Osteoblast (primary cell): ENCODE measurements at regions not wholly inside any gene's neighbourhood (a gene's known extent, or its start where the extent isn't known, plus 50 kb on each side); places are given as distances from the start of the nearest gene placed in this dataset.

ENCODE experiments used
- DNase-seq: peaks from one replicate; pipeline ENCODE4 v3.0.0; 2011; ENCODE audit warnings: low spot score, mixed read lengths; ENCODE audit not compliant: insufficient read length; ENCODE audit errors: missing footprints
- H2AFZ ChIP-seq: 2 replicates; pipeline ENCODE4 v1.6.0; 2011; ENCODE audit warnings: mild to moderate bottlenecking, low read length
- H3K27ac ChIP-seq: 2 replicates; pipeline ENCODE4 v1.5.1; 2011; ENCODE audit warnings: mild to moderate bottlenecking, low read depth, low read length, moderate library complexity
- H3K27me3 ChIP-seq: 2 replicates; pipeline ENCODE4 v1.6.0; 2012; ENCODE audit warnings: mild to moderate bottlenecking, control low read depth, inconsistent platforms, low read length, moderate library complexity; ENCODE audit not compliant: insufficient read depth
- H3K36me3 ChIP-seq: 2 replicates; pipeline ENCODE4 v1.5.1; 2011; ENCODE audit warnings: mild to moderate bottlenecking, low read length, control low read depth, moderate library complexity; ENCODE audit not compliant: insufficient read depth
- H3K4me1 ChIP-seq: 2 replicates; pipeline ENCODE4 v1.5.1; 2011; ENCODE audit warnings: mild to moderate bottlenecking, low read length, control low read depth, moderate library complexity; ENCODE audit not compliant: insufficient read depth
- H3K4me2 ChIP-seq: 2 replicates; pipeline ENCODE4 v1.6.0; 2011; ENCODE audit warnings: mild to moderate bottlenecking, low read length; ENCODE audit not compliant: insufficient read depth
- H3K4me3 ChIP-seq: fragments of 200-600 bp; sonication (generic); 3 replicates; pipeline ENCODE4 v1.5.1; 2012; ENCODE audit warnings: mild to moderate bottlenecking, low read length, inconsistent platforms; ENCODE audit not compliant: insufficient read depth
- H3K79me2 ChIP-seq: 2 replicates; pipeline ENCODE4 v1.6.0; 2012; ENCODE audit warnings: mild to moderate bottlenecking, low read length, control low read depth, inconsistent platforms; ENCODE audit not compliant: insufficient read depth
- H3K9me3 ChIP-seq: 2 replicates; pipeline ENCODE4 v1.5.1; 2011; ENCODE audit warnings: low read depth, low read length, control low read depth
- H4K20me1 ChIP-seq: 2 replicates; pipeline ENCODE4 v1.6.0; 2012; ENCODE audit warnings: mild to moderate bottlenecking, low read length, control low read depth; ENCODE audit not compliant: insufficient read depth
- TF ChIP-seq, protein P1 (sequence below): IDR thresholded peaks from 2 replicates; pipeline ENCODE4 v1.5.1; 2011; ENCODE audit warnings: mild to moderate bottlenecking, low read depth, low read length, moderate library complexity; ENCODE audit errors: extremely low read depth

- H3K9me3 ChIP-seq: no peaks in the 10 kb centered on the region
- no peak overlapping the region for H2AFZ ChIP-seq
- H3K79me2 ChIP-seq: peaks cover 3% of the 10 kb centered on the region
- H3K4me3 ChIP-seq: no peak overlapping the region
- H3K4me2 ChIP-seq: no peak overlapping the region
- no peak for DNase-seq
- no peaks in the 10 kb centered on the region for H3K36me3 ChIP-seq
- no peaks in the 10 kb centered on the region for H3K27me3 ChIP-seq
- H3K4me1 ChIP-seq: no peaks in the 10 kb centered on the region
- TF ChIP-seq, protein P1, sequence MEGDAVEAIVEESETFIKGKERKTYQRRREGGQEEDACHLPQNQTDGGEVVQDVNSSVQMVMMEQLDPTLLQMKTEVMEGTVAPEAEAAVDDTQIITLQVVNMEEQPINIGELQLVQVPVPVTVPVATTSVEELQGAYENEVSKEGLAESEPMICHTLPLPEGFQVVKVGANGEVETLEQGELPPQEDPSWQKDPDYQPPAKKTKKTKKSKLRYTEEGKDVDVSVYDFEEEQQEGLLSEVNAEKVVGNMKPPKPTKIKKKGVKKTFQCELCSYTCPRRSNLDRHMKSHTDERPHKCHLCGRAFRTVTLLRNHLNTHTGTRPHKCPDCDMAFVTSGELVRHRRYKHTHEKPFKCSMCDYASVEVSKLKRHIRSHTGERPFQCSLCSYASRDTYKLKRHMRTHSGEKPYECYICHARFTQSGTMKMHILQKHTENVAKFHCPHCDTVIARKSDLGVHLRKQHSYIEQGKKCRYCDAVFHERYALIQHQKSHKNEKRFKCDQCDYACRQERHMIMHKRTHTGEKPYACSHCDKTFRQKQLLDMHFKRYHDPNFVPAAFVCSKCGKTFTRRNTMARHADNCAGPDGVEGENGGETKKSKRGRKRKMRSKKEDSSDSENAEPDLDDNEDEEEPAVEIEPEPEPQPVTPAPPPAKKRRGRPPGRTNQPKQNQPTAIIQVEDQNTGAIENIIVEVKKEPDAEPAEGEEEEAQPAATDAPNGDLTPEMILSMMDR: no peak
- peaks cover 4% of the 10 kb centered on the region for H4K20me1 ChIP-seq
- H3K27ac ChIP-seq: no peak overlapping the region
These were observed 77.0 kb downstream of the SLC25A47 start for GRCh38 chr14:100400115-100400514.

GRCh38 chr14:100401031-100401692 is 78.0 kb downstream of the SLC25A47 start:
- peaks cover 4% of the 10 kb centered on the region for H4K20me1 ChIP-seq

GRCh38 chr14:100401792-100402191 is 78.7 kb downstream of the SLC25A47 start:
- H3K4me3 ChIP-seq: no peak overlapping the region
- H3K9me3 ChIP-seq: no peaks in the 10 kb centered on the region
- H3K79me2 ChIP-seq: no peaks in the 10 kb centered on the region
- TF ChIP-seq, protein P1: no peak
- H3K27ac ChIP-seq: no peak overlapping the region
- H3K4me1 ChIP-seq: no peaks in the 10 kb centered on the region
- no peak overlapping the region for H2AFZ ChIP-seq
- no peak overlapping the region for H3K4me2 ChIP-seq
- H4K20me1 ChIP-seq: peaks cover 4% of the 10 kb centered on the region
- no peaks in the 10 kb centered on the region for H3K36me3 ChIP-seq
- H3K27me3 ChIP-seq: no peaks in the 10 kb centered on the region
- DNase-seq: no peak

More at GRCh38 chr14:100401031-100401692, 78.0 kb downstream of the SLC25A47 start:
- H2AFZ ChIP-seq: no peak overlapping the region
- no peaks in the 10 kb centered on the region for H3K4me1 ChIP-seq
- H3K9me3 ChIP-seq: no peaks in the 10 kb centered on the region
- TF ChIP-seq, protein P1: no peak
- H3K36me3 ChIP-seq: no peaks in the 10 kb centered on the region
- H3K27me3 ChIP-seq: no peaks in the 10 kb centered on the region
- H3K79me2 ChIP-seq: peaks cover 3% of the 10 kb centered on the region
- no peak overlapping the region for H3K4me3 ChIP-seq
- H3K27ac ChIP-seq: no peak overlapping the region
- no peak overlapping the region for H3K4me2 ChIP-seq
- DNase-seq: no peak

GRCh38 chr14:100402631-100403030 is 79.5 kb downstream of the SLC25A47 start:
- no peaks in the 10 kb centered on the region for H3K79me2 ChIP-seq
- no peak overlapping the region for H3K27ac ChIP-seq
- TF ChIP-seq, protein P1: no peak
- H3K36me3 ChIP-seq: no peaks in the 10 kb centered on the region
- DNase-seq: no peak
- peaks cover 4% of the 10 kb centered on the region for H4K20me1 ChIP-seq
- no peak overlapping the region for H2AFZ ChIP-seq
- H3K4me2 ChIP-seq: no peak overlapping the region
- no peaks in the 10 kb centered on the region for H3K27me3 ChIP-seq
- H3K9me3 ChIP-seq: no peaks in the 10 kb centered on the region
- no peak overlapping the region for H3K4me3 ChIP-seq
- no peaks in the 10 kb centered on the region for H3K4me1 ChIP-seq
